Esophagus squamous epithelium (tissue), 4 donors: ENCODE measurements at regions not wholly inside any gene's neighbourhood (a gene's known extent, or its start where the extent isn't known, plus 50 kb on each side); places are given as distances from the start of the nearest gene placed in this dataset.

Source experiments
- POLR2A ChIP-seq, 4 donors: fragments of 450-650 bp; IDR thresholded peaks; one replicate each; pipeline ENCODE4 v1.6.1; 2017; ENCODE audit warnings: antibody characterized with exemption in 4 of 4, mild to moderate bottlenecking in 4 of 4, moderate library complexity in 3 of 4
- TF ChIP-seq, protein P1 (sequence below), 6 experiments: fragments of 450-650 bp in 4 of 6; fragments of 200-600 bp in 2 of 6; sonication (generic) in 2 of 6; IDR thresholded peaks; one replicate each; pipeline ENCODE4 v1.5.1; 2016 to 2019; ENCODE audit warnings: antibody characterized with exemption in 6 of 6, mild to moderate bottlenecking in 4 of 6, moderate library complexity in 4 of 6

DNA sequence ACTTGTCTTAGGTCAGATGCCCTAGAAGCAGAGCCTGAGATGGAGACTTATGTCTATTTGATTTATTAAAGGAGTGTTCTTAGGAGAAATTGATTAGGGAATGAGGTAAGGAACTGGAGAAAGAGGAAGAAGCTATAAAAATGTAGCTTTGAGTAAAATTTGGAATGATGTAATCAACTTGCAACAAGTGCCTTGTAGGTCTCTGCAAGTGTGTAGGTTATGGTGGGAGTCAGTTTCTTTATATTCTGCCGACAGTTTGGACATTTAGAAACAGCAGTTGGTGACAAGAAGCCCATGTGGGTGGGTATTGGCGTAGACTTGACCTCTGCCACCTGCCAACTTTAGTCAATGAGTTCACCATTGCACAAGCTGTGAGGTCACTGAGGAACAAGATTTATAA lies 986.5 kb downstream of the CDH18 start:
- TF ChIP-seq, protein P1, sequence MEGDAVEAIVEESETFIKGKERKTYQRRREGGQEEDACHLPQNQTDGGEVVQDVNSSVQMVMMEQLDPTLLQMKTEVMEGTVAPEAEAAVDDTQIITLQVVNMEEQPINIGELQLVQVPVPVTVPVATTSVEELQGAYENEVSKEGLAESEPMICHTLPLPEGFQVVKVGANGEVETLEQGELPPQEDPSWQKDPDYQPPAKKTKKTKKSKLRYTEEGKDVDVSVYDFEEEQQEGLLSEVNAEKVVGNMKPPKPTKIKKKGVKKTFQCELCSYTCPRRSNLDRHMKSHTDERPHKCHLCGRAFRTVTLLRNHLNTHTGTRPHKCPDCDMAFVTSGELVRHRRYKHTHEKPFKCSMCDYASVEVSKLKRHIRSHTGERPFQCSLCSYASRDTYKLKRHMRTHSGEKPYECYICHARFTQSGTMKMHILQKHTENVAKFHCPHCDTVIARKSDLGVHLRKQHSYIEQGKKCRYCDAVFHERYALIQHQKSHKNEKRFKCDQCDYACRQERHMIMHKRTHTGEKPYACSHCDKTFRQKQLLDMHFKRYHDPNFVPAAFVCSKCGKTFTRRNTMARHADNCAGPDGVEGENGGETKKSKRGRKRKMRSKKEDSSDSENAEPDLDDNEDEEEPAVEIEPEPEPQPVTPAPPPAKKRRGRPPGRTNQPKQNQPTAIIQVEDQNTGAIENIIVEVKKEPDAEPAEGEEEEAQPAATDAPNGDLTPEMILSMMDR (IDR thresholded peaks at IDR 0.05) = no peak
- TF ChIP-seq POLR2A (IDR thresholded peaks at IDR 0.05) = no peak
